Loucy (cell line): ENCODE measurements at regions not wholly inside any gene's neighbourhood (a gene's known extent, or its start where the extent isn't known, plus 50 kb on each side); places are given as distances from the start of the nearest gene placed in this dataset.
"Not testable (repeated sequence)": the region's sequence is repeated elsewhere in the genome, so short reads cannot be mapped to it uniquely, and the experiment has no call there.

Experiments used
- EZH2phosphoT487 ChIP-seq: fragments of 200-600 bp; IDR thresholded peaks from 2 replicates; pipeline ENCODE4 v1.6.1; 2018; ENCODE audit warnings: antibody characterized with exemption, mild to moderate bottlenecking, moderate library complexity, borderline replicate concordance
- TF ChIP-seq, protein P1 (sequence below): fragments of 200-600 bp; sonication (generic); conservative IDR thresholded peaks from 2 replicates; pipeline ENCODE4 v1.5.1; 2014; ENCODE audit warnings: mild to moderate bottlenecking, antibody characterized with exemption, low read length

DNA sequence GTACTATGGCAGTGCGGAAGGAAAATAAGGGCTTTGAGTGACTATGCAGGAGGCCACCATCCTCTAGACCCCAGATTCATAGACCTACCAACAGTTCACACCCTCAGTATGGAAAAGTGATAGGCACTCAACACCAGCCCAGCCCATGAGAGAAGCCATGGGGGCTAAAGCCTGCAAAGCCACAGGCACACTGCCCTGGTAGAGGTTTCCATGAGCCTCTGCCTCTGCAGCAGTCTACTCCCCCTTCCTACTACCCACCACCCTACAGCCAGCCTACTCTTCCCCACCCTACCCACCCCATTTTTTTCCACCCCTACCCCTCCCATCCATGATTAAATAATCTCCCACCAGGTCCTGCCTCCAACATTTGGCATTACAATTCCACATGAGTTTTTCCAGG, 241.9 kb downstream of the CWH43 start:
- TF ChIP-seq, protein P1, sequence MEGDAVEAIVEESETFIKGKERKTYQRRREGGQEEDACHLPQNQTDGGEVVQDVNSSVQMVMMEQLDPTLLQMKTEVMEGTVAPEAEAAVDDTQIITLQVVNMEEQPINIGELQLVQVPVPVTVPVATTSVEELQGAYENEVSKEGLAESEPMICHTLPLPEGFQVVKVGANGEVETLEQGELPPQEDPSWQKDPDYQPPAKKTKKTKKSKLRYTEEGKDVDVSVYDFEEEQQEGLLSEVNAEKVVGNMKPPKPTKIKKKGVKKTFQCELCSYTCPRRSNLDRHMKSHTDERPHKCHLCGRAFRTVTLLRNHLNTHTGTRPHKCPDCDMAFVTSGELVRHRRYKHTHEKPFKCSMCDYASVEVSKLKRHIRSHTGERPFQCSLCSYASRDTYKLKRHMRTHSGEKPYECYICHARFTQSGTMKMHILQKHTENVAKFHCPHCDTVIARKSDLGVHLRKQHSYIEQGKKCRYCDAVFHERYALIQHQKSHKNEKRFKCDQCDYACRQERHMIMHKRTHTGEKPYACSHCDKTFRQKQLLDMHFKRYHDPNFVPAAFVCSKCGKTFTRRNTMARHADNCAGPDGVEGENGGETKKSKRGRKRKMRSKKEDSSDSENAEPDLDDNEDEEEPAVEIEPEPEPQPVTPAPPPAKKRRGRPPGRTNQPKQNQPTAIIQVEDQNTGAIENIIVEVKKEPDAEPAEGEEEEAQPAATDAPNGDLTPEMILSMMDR = not testable (repeated sequence)
- not testable (repeated sequence) for TF ChIP-seq EZH2phosphoT487
